HL-60 (cell line): ENCODE measurements at regions not wholly inside any gene's neighbourhood (a gene's known extent, or its start where the extent isn't known, plus 50 kb on each side); places are given as distances from the start of the nearest gene placed in this dataset.

Experiments
- DNase-seq, 2 experiments: peaks; one replicate each; pipeline ENCODE4 v3.0.0-alpha.2; 2010 to 2020; ENCODE audit warnings: low read depth in 1 of 2, low spot score in 1 of 2
- H3K27ac ChIP-seq: fragments of 250-450 bp; sonication (Bioruptor Pico); replicated peaks from 2 replicates; pipeline ENCODE4 v1.5.1; 2020; ENCODE audit warnings: mild to moderate bottlenecking, moderate library complexity
- H3K27me3 ChIP-seq: fragments of 250-450 bp; sonication (Bioruptor Pico); 2 replicates; pipeline ENCODE4 v1.5.1; 2021; ENCODE audit warnings: mild to moderate bottlenecking, moderate library complexity; ENCODE audit not compliant: insufficient read depth, poor library complexity, severe bottlenecking
- H3K4me3 ChIP-seq: replicated peaks from 2 replicates; pipeline ENCODE4 v1.5.1; 2011; ENCODE audit warnings: mild to moderate bottlenecking, control low read depth, low read length; ENCODE audit not compliant: insufficient read depth
- CTCF ChIP-seq: IDR thresholded peaks from one replicate; pipeline ENCODE4 v1.5.1; 2011; ENCODE audit warnings: low read length, control low read depth, inconsistent platforms; ENCODE audit not compliant: insufficient read depth
- GABPA ChIP-seq: IDR thresholded peaks from 2 replicates; pipeline ENCODE4 v1.6.1; 2012; ENCODE audit warnings: low read depth
- POLR2AphosphoS5 ChIP-seq: IDR thresholded peaks from 2 replicates; pipeline ENCODE4 v1.6.1; 2012; ENCODE audit warnings: low read depth
- REST ChIP-seq: IDR thresholded peaks from 2 replicates; pipeline ENCODE4 v1.6.1; 2012; ENCODE audit warnings: low read depth; ENCODE audit not compliant: insufficient replicate concordance
- SPI1 ChIP-seq: IDR thresholded peaks from 2 replicates; pipeline ENCODE4 v1.6.1; 2012; ENCODE audit warnings: low read depth, mild to moderate bottlenecking, borderline replicate concordance

GRCh38 chr4:84051639-84052038 is 447.5 kb downstream of the NKX6-1 start:
- Histone ChIP-seq H3K27ac (no peak overlapping the region), H3K27me3 (no peaks in the 10 kb centered on the region), H3K4me3 (no peak overlapping the region)
- no peak for TF ChIP-seq REST
- no peak for TF ChIP-seq CTCF
- no peak for TF ChIP-seq SPI1
- no peak for TF ChIP-seq POLR2AphosphoS5
- no peak for TF ChIP-seq GABPA
- no peak for DNase-seq

- Histone ChIP-seq H3K27me3 (no peaks in the 10 kb centered on the region), H3K4me3 (no peak overlapping the region), H3K27ac (no peak overlapping the region)
- DNase-seq: no peak
- TF ChIP-seq CTCF: no peak
- TF ChIP-seq SPI1: no peak
- TF ChIP-seq POLR2AphosphoS5: no peak
- no peak for TF ChIP-seq GABPA
- TF ChIP-seq REST: no peak
Measured at GRCh38 chr4:84051089-84051488, 448.0 kb downstream of the NKX6-1 start.

GRCh38 chr4:84050015-84050414 is 449.1 kb downstream of the NKX6-1 start:
- no peak for DNase-seq
- TF ChIP-seq REST: no peak
- TF ChIP-seq GABPA: no peak
- TF ChIP-seq SPI1: no peak
- TF ChIP-seq CTCF: no peak
- no peak for TF ChIP-seq POLR2AphosphoS5
- Histone ChIP-seq H3K27me3 (no peaks in the 10 kb centered on the region), H3K27ac (no peak overlapping the region), H3K4me3 (no peak overlapping the region)
